ENCODE measurements at regions not wholly inside any gene's neighbourhood (a gene's known extent, or its start where the extent isn't known, plus 50 kb on each side); places are given as distances from the start of the nearest gene placed in this dataset.

GRCh38 chr6:6941201-6941600 is 166.6 kb upstream of the RREB1 start:
- no peak for TF ChIP-seq ZFX (IDR thresholded peaks at IDR 0.05)
- no peak for TF ChIP-seq CTCF (conservative IDR thresholded peaks at IDR 0.05)
- no peak overlapping the region for H3K27ac ChIP-seq

- TF ChIP-seq CTCF (conservative IDR thresholded peaks at IDR 0.05) (no peak), ZFX (IDR thresholded peaks at IDR 0.05) (no peak)
- no peak overlapping the region for H3K27ac ChIP-seq
Measured at GRCh38 chr6:6942091-6942490, 165.7 kb upstream of the RREB1 start.

GRCh38 chr6:6942831-6943230 is 164.9 kb upstream of the RREB1 start:
- H3K27ac ChIP-seq = no peak overlapping the region
- TF ChIP-seq CTCF (conservative IDR thresholded peaks at IDR 0.05) (no peak), ZFX (IDR thresholded peaks at IDR 0.05) (no peak)

- H3K27ac ChIP-seq = no peak overlapping the region
- TF ChIP-seq ZFX (IDR thresholded peaks at IDR 0.05) = no peak
- no peak for TF ChIP-seq CTCF (conservative IDR thresholded peaks at IDR 0.05)
Measured at GRCh38 chr6:6943421-6943820, 164.3 kb upstream of the RREB1 start.

GRCh38 chr6:6946206-6947155 is 161.3 kb upstream of the RREB1 start:
- no peak overlapping the region for H3K27ac ChIP-seq
- TF ChIP-seq CTCF (conservative IDR thresholded peaks at IDR 0.05) (no peak), ZFX (IDR thresholded peaks at IDR 0.05) (no peak)

GRCh38 chr6:6950373-6951145 is 157.2 kb upstream of the RREB1 start:
- TF ChIP-seq CTCF (conservative IDR thresholded peaks at IDR 0.05) (no peak), ZFX (IDR thresholded peaks at IDR 0.05) (no peak)
- H3K27ac ChIP-seq = no peak overlapping the region

- TF ChIP-seq ZFX (IDR thresholded peaks at IDR 0.05) = no peak
- TF ChIP-seq CTCF (conservative IDR thresholded peaks at IDR 0.05) = no peak
- no peak overlapping the region for H3K27ac ChIP-seq
Measured at GRCh38 chr6:6951355-6951754, 156.4 kb upstream of the RREB1 start.
